Hippocampal formation (tissue), 2 donors: ENCODE measurements at regions not wholly inside any gene's neighbourhood (a gene's known extent, or its start where the extent isn't known, plus 50 kb on each side); places are given as distances from the start of the nearest gene placed in this dataset.
"Not testable (repeated sequence)": the region's sequence is repeated elsewhere in the genome, so short reads cannot be mapped to it uniquely, and the experiment has no call there.

Experiments used
- DNase-seq, 2 donors: peaks; one replicate each; lab custom pipeline; 2025; lab: John Stamatoyannopoulos, UW

DNA sequence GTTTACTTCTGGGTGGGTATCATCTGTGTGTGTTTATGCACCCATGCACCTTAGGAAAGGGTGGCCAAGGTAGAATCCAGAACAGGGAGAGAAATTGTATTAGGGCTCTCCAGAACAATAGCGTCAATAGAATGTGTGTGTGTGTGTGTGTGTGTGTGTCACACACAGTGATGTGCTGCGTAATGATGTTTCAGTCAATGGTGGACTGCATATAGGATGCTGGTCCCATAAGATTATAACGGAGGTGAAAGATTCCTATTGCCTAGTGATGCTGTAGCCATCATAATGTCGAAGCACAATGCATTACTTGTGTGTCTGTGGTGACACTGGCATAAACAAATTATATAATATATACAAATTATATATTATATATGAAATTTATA lies 69.3 kb upstream of the PRR23C start:
- no peak for DNase-seq

GRCh38 chr3:139116631-139117030 lies 71.9 kb upstream of the PRR23C start:
- DNase-seq = not testable (repeated sequence)

- no peak for DNase-seq
These were observed 72.5 kb upstream of the PRR23C start for GRCh38 chr3:139117136-139117675.

DNA sequence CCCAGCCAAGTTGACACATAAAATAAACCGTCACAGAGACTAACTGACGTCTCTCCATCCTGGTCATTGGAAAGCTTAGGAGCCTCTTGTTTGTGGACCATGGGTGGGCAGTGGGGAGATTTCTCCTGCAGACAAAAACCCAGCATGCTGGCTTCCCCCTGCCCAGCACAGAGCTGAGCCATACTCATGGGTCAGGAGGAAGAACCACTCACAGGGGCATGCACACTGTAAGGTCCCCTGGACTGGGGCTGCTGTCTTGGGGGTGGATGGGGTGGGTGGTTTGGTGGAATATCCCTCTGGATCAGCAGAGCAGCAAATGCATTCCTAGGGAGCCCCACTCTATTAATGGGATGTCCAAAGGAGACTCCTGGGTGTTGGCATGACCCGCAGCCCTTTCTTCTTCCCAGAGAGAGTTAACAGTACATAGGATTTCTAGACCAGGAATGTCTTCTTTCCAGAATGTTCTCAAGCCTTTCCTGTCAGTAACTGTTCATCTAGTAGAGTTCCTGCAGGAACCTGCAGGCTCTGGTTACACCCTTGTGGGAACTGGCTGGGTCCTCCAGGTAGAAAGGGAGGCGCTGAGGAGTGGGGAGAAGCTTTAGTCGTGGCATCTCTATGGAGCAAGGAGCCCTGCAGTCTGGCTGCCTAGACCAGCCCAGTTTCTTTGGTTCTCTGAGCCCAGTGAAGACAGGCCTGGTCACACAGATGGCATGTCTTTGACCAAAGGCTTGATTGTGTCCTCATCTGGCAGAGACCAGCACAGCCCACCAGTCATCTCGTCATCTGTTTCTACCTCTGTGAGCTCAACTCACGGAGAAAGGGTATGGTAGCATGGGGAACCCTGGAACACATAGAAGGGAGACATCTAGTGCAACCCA lies 73.4 kb upstream of the PRR23C start:
- DNase-seq = no peak

GRCh38 chr3:139118835-139119234 lies 74.1 kb upstream of the PRR23C start:
- no peak for DNase-seq

- DNase-seq = no peak
These were observed 74.8 kb upstream of the PRR23C start for GRCh38 chr3:139119331-139120025.

- DNase-seq = no peak
These were observed 75.7 kb upstream of the PRR23C start for GRCh38 chr3:139120086-139121056.

DNA sequence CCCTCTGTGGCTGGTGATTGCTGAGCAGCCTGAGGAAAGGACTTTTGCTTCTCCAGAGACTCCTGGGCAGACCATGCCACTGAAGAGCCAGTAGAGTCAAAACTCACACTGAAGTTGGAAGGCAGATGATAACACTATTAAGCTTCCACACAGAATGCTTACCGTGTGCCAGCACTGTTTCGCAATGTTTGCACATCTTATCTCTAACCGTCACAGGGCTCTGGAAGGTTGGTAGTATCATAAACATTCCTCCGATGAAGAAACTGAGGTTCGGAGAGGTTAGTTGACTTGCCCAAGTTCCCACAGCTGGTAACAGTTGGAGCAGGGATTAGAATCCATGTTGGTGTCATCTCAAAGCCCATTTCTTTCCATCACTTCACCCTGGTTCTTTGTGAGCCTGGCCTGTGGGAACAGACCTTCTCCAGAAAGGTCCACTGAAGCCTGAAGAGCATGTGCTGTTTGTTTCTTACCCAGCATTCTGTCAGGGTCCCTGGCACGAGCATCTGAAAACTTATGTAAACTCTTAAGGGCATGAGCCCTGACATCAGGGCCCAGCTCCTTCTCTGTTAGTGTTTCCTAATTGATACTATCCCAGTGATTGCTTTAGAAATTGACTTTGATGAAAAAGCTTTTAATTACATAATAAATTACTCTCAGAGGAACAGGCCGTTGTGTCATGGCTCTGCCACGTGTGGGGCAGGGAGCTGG lies 77.0 kb upstream of the PRR23C start:
- no peak for DNase-seq

- no peak for DNase-seq
These were observed 77.5 kb upstream of the PRR23C start for GRCh38 chr3:139122221-139122581.

DNA sequence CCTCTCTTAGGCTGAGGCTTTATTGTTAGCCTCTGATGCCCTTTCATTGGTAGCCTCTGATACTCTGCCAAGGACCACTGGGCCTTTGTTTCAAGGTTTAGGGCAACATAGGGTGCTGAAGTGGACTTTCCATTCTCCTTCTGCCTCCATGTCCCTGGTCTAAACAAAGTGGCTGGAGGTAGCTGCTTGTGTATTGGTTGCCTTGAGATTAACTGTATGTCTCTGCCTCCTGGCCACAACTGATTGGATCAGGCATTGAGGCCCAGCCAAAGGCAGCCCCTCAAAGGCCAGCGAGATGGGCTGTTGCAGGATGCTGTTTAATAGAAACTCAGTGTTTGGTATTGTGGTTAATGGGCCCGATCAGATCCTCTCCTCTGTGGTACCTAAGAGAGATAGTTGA lies 77.9 kb upstream of the PRR23C start:
- DNase-seq = no peak

DNA sequence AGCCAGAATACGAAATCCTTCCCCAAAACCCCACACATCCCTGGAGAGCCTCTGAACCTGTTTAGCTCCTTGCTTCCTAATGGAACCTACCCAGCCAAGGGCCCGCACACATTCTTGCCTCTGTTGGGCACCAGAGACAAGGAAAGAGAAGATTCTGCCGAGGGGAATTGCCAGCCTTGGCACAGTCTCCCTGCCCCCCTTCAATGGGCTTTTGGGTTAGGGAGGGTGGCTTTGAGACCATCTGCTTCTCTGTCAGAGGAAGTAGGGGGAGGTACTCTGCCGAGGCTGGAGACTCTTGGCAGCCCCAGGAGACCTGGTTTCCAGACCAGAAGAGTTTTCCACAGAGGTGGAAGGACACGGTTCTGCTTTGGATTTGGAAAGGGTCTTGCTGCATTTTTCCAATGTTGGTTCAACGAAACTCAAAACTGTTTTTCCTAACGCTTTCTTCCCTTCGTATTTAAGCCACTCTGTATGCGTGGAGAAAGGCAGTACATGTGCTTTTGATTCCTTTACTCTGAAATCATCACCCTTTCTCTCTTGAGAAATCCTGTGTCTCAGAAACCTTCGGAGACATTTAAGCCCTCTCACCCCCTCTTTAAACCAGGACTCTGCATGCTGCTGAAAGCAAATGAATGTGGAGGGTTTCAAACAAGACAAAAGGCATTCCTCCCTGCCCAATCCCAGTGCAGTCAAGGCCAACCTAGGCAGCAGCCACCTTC lies 78.8 kb upstream of the PRR23C start:
- no peak for DNase-seq

GRCh38 chr3:139124197-139124596 lies 79.5 kb upstream of the PRR23C start:
- DNase-seq = no peak

DNA sequence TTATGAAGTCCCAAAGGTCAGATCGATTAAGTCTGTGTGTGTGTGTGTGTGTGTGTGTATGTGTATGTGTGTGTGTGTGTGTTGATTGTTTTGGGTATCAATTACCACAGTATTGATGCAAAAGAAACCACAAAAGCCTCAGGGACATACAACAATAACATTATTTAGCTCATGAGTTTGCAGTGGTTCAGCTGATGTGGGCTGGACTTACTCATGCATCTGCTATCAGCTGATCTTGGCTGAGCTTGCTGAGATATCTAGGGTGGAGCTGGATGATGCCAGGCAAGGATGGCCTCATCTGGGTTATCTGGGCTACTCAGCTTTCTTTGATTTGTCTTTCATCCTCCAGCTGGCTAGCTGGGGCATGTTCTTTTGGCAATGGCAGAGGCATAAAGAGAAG lies 82.4 kb upstream of the PRR23C start:
- no peak for DNase-seq

DNA sequence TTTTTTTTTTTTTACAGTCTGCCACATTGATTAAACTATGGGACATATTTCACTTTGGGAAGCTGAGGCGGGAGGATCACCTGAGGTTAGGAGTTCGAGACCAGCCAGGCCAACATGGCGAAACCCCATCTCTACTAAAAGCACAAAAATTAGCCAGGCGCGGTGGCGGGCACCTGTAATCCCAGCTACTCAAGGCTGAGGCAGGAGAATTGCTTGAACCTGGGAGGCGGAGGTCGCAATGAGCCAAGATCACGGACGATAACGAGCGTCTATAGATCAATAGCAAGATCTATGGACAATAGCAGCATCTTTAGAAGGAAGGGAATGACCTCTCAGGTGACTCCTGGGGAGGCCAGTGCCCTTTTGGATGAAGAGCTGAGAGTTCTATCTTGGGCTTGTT lies 82.9 kb upstream of the PRR23C start:
- DNase-seq = not testable (repeated sequence)

DNA sequence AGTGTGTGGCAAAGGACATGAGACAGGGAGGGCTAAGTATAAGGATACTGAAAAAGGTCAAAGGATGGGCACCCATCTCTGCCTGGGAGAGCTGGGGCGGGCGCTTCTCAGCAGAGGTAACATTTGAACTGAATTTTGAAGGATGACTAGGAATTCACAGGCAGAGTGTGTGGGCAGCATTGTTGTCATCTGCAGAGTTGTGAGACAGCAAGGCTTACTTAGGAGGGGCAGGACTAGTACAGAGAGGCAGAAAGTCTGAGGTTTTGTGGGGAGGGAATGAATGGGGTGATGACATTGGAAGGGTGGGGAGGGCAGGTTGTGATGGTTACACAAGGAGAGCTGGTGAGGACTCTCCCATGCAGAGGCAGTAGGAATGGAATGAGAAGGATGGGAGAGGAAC lies 84.1 kb upstream of the PRR23C start:
- no peak for DNase-seq

DNA sequence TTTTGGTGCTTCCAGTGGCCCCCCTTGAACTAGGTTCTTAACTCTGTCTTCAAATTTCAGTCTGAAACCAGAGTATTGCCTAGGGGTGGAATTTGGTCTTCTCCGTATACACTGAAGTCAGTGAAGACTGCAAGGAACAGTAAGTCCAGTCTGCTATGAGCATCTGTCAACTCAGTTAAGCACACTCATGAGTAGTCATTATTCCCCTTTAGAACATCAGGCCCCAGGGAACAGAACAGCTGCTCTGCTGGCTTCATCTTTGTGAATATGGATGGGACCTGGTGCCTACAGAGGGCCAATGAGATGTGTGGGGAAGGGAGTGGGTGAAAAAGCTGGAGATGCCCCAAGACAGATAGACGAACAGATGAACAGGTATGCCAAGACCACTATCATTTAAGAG lies 85.2 kb upstream of the PRR23C start:
- DNase-seq = no peak

DNA sequence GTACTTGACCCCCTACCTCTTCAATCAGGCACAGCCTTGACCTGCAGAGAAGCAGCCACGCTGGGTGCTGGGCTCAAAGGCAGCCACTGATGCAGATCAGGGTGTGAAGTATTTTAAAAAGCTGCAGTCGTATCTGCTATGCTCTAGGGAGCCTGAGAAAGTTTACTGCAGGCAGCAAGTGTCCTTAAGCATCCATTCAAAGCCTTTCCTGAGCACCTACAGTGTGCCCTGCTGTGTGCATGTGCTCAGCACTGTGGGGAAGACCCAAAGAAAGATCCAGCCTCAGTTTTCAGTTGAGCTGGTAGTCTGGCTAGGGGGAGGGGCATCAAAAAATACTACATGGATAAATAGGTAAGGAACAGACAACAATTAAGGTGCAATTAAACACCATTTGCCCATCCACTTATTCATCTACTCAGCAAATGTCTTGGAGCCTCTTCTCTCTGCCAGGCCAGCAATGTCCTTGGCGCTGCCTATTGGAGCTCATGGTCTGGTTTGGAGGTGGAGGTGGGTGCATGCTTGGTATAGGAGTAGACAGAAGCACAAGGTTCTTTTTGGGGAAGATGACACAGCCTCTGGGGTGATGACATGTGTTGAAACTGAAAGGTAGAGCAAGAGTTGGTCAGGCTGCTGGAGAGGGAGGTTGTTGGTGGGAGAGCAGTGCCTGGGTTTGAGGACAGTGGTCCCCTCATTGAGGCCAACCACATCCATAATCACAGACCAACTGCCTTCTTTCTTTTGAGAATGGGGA lies 85.9 kb upstream of the PRR23C start:
- no peak for DNase-seq

- no peak for DNase-seq
These were observed 87.3 kb upstream of the PRR23C start for GRCh38 chr3:139131951-139132350.

GRCh38 chr3:139132976-139133375 lies 88.3 kb upstream of the PRR23C start:
- no peak for DNase-seq
